ENCODE measurements at regions not wholly inside any gene's neighbourhood (a gene's known extent, or its start where the extent isn't known, plus 50 kb on each side); places are given as distances from the start of the nearest gene placed in this dataset.
A peak's percentile ranks its signal among the peaks of the same experiment; 100 is the strongest.
"Not testable (repeated sequence)": the region's sequence is repeated elsewhere in the genome, so short reads cannot be mapped to it uniquely, and the experiment has no call there.

DNA sequence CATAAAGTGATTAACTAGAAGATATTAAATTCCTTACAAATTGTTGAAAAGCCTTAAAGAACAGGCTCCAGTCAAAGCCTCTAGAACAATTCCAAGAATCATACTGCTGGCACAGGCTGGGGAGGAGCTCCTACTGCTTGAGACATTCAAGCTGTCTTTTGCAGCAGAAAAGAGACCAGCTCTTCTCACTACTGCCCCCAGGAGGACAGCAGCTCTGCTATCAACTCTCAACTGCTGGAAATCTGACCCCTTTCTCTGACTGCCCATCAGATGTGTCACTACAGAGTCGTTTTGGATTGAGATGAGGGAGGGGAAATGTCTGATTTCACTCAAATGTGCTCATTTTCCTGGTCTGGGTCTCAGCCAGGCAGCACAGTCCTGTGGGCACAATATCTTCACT lies 421.0 kb downstream of the RPIA start:
- H3K4me2 ChIP-seq (replicated peaks; ENCODE audit: extremely low read depth, low read length, poor library complexity, severe bottlenecking); H3K36me3 Mint-ChIP-seq; H3K36me3 ChIP-seq (replicated peaks in 1 of 2; ENCODE audit: control insufficient read depth in 1 of 2, insufficient read depth in 2 of 2, low read length in 2 of 2); H3K4me1 ChIP-seq (ENCODE audit: control insufficient read depth in 1 of 2, insufficient read depth in 2 of 2, low read length in 2 of 2); H3K27me3 ChIP-seq (ENCODE audit: control insufficient read depth in 2 of 2, insufficient read depth in 2 of 2, low read length in 2 of 2); H3K9me3 Mint-ChIP-seq; H3K4me3 Mint-ChIP-seq; H2AFZ ChIP-seq (ENCODE audit: insufficient read depth, low read depth, low read length, poor library complexity, severe bottlenecking); H3K9ac ChIP-seq (ENCODE audit: insufficient read depth, low read length, poor library complexity, severe bottlenecking); H4K20me1 ChIP-seq (ENCODE audit: insufficient read depth, low read length); H3K9me3 ChIP-seq (replicated peaks in 1 of 2; ENCODE audit: control insufficient read depth in 1 of 2, insufficient read depth in 1 of 2, low read length in 2 of 2); H3K79me2 ChIP-seq (ENCODE audit: insufficient read depth, low read length); DNase-seq; H3K4me3 ChIP-seq (replicated peaks in 1 of 3; ENCODE audit: low read depth in 2 of 3, low read length in 3 of 3); H3K27ac ChIP-seq (ENCODE audit: low read depth in 1 of 2, low read length in 2 of 2); H3K4me1 Mint-ChIP-seq; H3K27ac Mint-ChIP-seq; intact Hi-C loops (cut with micrococcal nuclease); H3K27me3 Mint-ChIP-seq (ENCODE audit: low read depth in 3 of 3): not testable (repeated sequence)
- TF ChIP-seq, protein P1, sequence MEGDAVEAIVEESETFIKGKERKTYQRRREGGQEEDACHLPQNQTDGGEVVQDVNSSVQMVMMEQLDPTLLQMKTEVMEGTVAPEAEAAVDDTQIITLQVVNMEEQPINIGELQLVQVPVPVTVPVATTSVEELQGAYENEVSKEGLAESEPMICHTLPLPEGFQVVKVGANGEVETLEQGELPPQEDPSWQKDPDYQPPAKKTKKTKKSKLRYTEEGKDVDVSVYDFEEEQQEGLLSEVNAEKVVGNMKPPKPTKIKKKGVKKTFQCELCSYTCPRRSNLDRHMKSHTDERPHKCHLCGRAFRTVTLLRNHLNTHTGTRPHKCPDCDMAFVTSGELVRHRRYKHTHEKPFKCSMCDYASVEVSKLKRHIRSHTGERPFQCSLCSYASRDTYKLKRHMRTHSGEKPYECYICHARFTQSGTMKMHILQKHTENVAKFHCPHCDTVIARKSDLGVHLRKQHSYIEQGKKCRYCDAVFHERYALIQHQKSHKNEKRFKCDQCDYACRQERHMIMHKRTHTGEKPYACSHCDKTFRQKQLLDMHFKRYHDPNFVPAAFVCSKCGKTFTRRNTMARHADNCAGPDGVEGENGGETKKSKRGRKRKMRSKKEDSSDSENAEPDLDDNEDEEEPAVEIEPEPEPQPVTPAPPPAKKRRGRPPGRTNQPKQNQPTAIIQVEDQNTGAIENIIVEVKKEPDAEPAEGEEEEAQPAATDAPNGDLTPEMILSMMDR (IDR thresholded peaks at IDR 0.05): peak; percentile 19
- WGBS (ENCODE audit: insufficient coverage): no CpG with 5 or more reads among the region's 1 CpG

DNA sequence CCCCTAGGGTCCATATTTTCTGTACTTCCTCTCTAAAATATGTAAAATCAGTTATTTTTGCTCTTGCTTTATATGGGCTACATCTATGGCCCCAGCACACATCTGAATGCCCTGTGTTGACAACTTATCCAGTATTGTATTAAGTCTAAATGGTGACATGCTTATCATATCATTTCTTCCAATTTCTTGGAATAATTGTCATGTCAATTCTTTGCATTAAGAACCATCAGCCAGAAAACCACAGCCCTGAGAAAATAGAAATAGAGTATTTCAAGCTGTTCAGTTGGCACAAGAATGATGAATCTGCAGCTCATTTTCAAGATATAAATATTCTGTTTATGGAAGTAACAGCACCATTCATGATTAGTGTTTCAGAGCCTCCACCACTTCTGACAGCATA lies 421.8 kb downstream of the RPIA start:
- H3K9me3 ChIP-seq (replicated peaks in 1 of 2; ENCODE audit: control insufficient read depth in 1 of 2, insufficient read depth in 1 of 2, low read length in 2 of 2); DNase-seq; H3K27me3 ChIP-seq (ENCODE audit: control insufficient read depth in 2 of 2, insufficient read depth in 2 of 2, low read length in 2 of 2); H3K36me3 ChIP-seq (replicated peaks in 1 of 2; ENCODE audit: control insufficient read depth in 1 of 2, insufficient read depth in 2 of 2, low read length in 2 of 2); H3K27ac ChIP-seq (ENCODE audit: low read depth in 1 of 2, low read length in 2 of 2); H3K4me3 Mint-ChIP-seq; H3K9ac ChIP-seq (ENCODE audit: insufficient read depth, low read length, poor library complexity, severe bottlenecking); H3K4me2 ChIP-seq (replicated peaks; ENCODE audit: extremely low read depth, low read length, poor library complexity, severe bottlenecking); H3K4me3 ChIP-seq (replicated peaks in 1 of 3; ENCODE audit: low read depth in 2 of 3, low read length in 3 of 3); H2AFZ ChIP-seq (ENCODE audit: insufficient read depth, low read depth, low read length, poor library complexity, severe bottlenecking); H3K4me1 Mint-ChIP-seq; H3K9me3 Mint-ChIP-seq; intact Hi-C loops (cut with micrococcal nuclease); H3K27me3 Mint-ChIP-seq (ENCODE audit: low read depth in 3 of 3); H3K36me3 Mint-ChIP-seq; H3K27ac Mint-ChIP-seq; H4K20me1 ChIP-seq (ENCODE audit: insufficient read depth, low read length); H3K4me1 ChIP-seq (ENCODE audit: control insufficient read depth in 1 of 2, insufficient read depth in 2 of 2, low read length in 2 of 2); H3K79me2 ChIP-seq (ENCODE audit: insufficient read depth, low read length): not testable (repeated sequence)

DNA sequence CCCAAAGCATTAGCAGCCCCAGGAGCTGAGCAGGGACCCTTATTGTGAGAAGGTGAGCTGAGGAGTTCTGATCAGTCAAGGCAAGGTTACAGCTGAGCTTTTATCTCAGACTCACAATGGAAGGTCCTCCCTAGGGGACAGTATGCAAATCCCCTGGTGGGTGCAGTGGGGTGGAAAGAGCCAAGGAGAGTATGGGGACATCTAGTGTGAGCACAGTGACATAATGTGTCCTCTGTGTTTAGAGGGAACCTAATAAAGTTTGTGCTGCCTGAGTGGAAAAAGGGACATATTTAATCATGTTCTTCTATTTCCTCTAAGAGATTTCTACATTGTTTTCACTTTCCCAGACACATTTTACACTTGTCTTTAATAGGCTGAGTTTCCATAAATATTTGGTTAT lies 438.0 kb downstream of the RPIA start:
- H3K27me3 Mint-ChIP-seq (ENCODE audit: low read depth in 3 of 3); H3K36me3 Mint-ChIP-seq; H3K9ac ChIP-seq (ENCODE audit: insufficient read depth, low read length, poor library complexity, severe bottlenecking); H4K20me1 ChIP-seq (ENCODE audit: insufficient read depth, low read length); H3K4me3 Mint-ChIP-seq; H3K4me3 ChIP-seq (replicated peaks in 1 of 3; ENCODE audit: low read depth in 2 of 3, low read length in 3 of 3); H3K4me1 Mint-ChIP-seq; H3K36me3 ChIP-seq (replicated peaks in 1 of 2; ENCODE audit: control insufficient read depth in 1 of 2, insufficient read depth in 2 of 2, low read length in 2 of 2); H3K79me2 ChIP-seq (ENCODE audit: insufficient read depth, low read length); intact Hi-C loops (cut with micrococcal nuclease); DNase-seq; H3K4me1 ChIP-seq (ENCODE audit: control insufficient read depth in 1 of 2, insufficient read depth in 2 of 2, low read length in 2 of 2); H3K27ac ChIP-seq (ENCODE audit: low read depth in 1 of 2, low read length in 2 of 2); H3K27ac Mint-ChIP-seq; H3K9me3 Mint-ChIP-seq; H2AFZ ChIP-seq (ENCODE audit: insufficient read depth, low read depth, low read length, poor library complexity, severe bottlenecking); H3K4me2 ChIP-seq (replicated peaks; ENCODE audit: extremely low read depth, low read length, poor library complexity, severe bottlenecking); H3K9me3 ChIP-seq (replicated peaks in 1 of 2; ENCODE audit: control insufficient read depth in 1 of 2, insufficient read depth in 1 of 2, low read length in 2 of 2); H3K27me3 ChIP-seq (ENCODE audit: control insufficient read depth in 2 of 2, insufficient read depth in 2 of 2, low read length in 2 of 2): not testable (repeated sequence)

DNA sequence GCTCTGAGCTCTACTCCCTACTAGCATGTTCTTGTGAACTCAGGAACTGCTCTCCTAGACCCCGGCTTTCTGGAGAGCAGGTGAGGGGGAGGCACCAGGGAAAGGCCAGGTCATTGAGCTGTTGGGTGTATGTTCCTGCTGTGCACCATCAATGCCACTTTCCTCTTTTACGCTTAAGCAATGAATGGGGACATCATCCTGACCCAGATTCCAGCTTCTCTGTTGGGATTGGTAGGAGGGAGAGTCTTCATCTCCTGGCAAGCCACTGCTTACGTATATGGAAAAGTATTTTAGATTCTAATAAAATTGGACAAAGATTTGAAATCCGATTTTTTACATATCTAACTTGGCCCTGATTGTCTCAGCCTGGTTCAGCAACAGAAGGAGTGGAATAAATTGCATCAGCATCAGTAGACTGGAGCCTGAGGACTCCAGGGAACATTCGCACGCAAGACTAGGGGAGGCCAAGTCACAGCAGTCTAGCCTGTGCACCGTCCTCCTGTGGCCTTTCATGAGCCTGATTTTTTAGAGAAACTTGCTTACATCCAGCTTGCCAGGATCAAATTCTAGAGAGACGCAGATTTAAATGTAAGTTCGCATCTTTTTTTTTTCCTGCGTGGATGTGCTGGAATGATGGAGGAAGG lies 439.3 kb downstream of the RPIA start:
- H3K27ac Mint-ChIP-seq; H3K9ac ChIP-seq (ENCODE audit: insufficient read depth, low read length, poor library complexity, severe bottlenecking); H3K4me2 ChIP-seq (replicated peaks; ENCODE audit: extremely low read depth, low read length, poor library complexity, severe bottlenecking); H3K27me3 Mint-ChIP-seq (ENCODE audit: low read depth in 3 of 3); H3K27ac ChIP-seq (ENCODE audit: low read depth in 1 of 2, low read length in 2 of 2); H3K4me3 ChIP-seq (replicated peaks in 1 of 3; ENCODE audit: low read depth in 2 of 3, low read length in 3 of 3); H3K9me3 Mint-ChIP-seq; H3K4me3 Mint-ChIP-seq; H3K4me1 Mint-ChIP-seq; H3K79me2 ChIP-seq (ENCODE audit: insufficient read depth, low read length); H4K20me1 ChIP-seq (ENCODE audit: insufficient read depth, low read length); DNase-seq; H3K4me1 ChIP-seq (ENCODE audit: control insufficient read depth in 1 of 2, insufficient read depth in 2 of 2, low read length in 2 of 2); intact Hi-C loops (cut with micrococcal nuclease); H3K36me3 ChIP-seq (replicated peaks in 1 of 2; ENCODE audit: control insufficient read depth in 1 of 2, insufficient read depth in 2 of 2, low read length in 2 of 2); H3K36me3 Mint-ChIP-seq; H3K27me3 ChIP-seq (ENCODE audit: control insufficient read depth in 2 of 2, insufficient read depth in 2 of 2, low read length in 2 of 2); H2AFZ ChIP-seq (ENCODE audit: insufficient read depth, low read depth, low read length, poor library complexity, severe bottlenecking); H3K9me3 ChIP-seq (replicated peaks in 1 of 2; ENCODE audit: control insufficient read depth in 1 of 2, insufficient read depth in 1 of 2, low read length in 2 of 2): not testable (repeated sequence)
- 100% methylated on average over 2 of the region's 10 CpGs for WGBS (ENCODE audit: insufficient coverage)

All from CD14-positive monocyte (primary cell).